Gastroesophageal sphincter (tissue), 3 donors: ENCODE measurements at regions not wholly inside any gene's neighbourhood (a gene's known extent, or its start where the extent isn't known, plus 50 kb on each side); places are given as distances from the start of the nearest gene placed in this dataset.

ENCODE experiments used
- POLR2A ChIP-seq, 2 donors: fragments of 450-650 bp; IDR thresholded peaks; one replicate each; pipeline ENCODE4 v1.6.1; 2017; ENCODE audit warnings: antibody characterized with exemption in 2 of 2, mild to moderate bottlenecking in 2 of 2, moderate library complexity in 1 of 2
- POLR2AphosphoS5 ChIP-seq: sonication (generic); formaldehyde crosslinking; IDR thresholded peaks from one replicate; pipeline ENCODE4 v1.6.1; 2017; ENCODE audit warnings: antibody characterized with exemption
- TF ChIP-seq, protein P1 (sequence below), 4 experiments: fragments of 200-600 bp in 2 of 4; fragments of 450-650 bp in 2 of 4; sonication (generic) in 1 of 4; IDR thresholded peaks; one replicate each; pipeline ENCODE4 v1.5.1; 2017 to 2019; ENCODE audit warnings: antibody characterized with exemption in 4 of 4, mild to moderate bottlenecking in 2 of 4, moderate library complexity in 2 of 4

DNA sequence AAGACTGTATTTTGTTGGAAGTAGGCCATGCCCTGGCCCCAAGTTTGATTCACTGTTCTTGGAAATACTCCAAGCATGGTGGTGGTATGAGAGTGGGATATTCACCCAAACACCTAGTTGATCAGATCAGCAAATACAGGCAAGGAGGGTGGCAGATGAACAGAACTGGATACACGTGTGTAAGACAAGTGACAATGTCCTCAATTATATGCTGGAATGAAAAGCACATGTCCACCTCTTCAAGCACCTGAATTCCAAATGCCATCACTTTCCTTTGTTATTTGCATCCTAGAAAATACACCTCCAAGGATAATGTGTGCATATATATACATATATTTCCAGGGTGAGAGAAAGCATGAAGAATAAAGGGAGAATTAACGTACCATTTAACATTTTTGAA lies 131.8 kb upstream of the ZEB1 start:
- TF ChIP-seq POLR2A (IDR thresholded peaks at IDR 0.05), result no peak
- TF ChIP-seq, protein P1, sequence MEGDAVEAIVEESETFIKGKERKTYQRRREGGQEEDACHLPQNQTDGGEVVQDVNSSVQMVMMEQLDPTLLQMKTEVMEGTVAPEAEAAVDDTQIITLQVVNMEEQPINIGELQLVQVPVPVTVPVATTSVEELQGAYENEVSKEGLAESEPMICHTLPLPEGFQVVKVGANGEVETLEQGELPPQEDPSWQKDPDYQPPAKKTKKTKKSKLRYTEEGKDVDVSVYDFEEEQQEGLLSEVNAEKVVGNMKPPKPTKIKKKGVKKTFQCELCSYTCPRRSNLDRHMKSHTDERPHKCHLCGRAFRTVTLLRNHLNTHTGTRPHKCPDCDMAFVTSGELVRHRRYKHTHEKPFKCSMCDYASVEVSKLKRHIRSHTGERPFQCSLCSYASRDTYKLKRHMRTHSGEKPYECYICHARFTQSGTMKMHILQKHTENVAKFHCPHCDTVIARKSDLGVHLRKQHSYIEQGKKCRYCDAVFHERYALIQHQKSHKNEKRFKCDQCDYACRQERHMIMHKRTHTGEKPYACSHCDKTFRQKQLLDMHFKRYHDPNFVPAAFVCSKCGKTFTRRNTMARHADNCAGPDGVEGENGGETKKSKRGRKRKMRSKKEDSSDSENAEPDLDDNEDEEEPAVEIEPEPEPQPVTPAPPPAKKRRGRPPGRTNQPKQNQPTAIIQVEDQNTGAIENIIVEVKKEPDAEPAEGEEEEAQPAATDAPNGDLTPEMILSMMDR (IDR thresholded peaks at IDR 0.05), result no peak
- TF ChIP-seq POLR2AphosphoS5, result no peak
